ENCODE measurements at regions not wholly inside any gene's neighbourhood (a gene's known extent, or its start where the extent isn't known, plus 50 kb on each side); places are given as distances from the start of the nearest gene placed in this dataset.

- no peak for TF ChIP-seq CTCF (IDR thresholded peaks at IDR 0.05; ENCODE audit: insufficient read depth, low read length, poor library complexity, severe bottlenecking)
- TF ChIP-seq EZH2phosphoT487 (conservative IDR thresholded peaks at IDR 0.05; ENCODE audit: low read length) = no peak
These were observed 234.1 kb upstream of the NR3C2 start for GRCh38 chr4:148676344-148676743.
